GM18868 (cell line): ENCODE measurements at regions not wholly inside any gene's neighbourhood (a gene's known extent, or its start where the extent isn't known, plus 50 kb on each side); places are given as distances from the start of the nearest gene placed in this dataset.
A peak's percentile ranks its signal among the peaks of the same experiment; 100 is the strongest.
"Not testable (repeated sequence)": the region's sequence is repeated elsewhere in the genome, so short reads cannot be mapped to it uniquely, and the experiment has no call there.

Experiments
- ATAC-seq: cut with Tn5 transposase; IDR thresholded peaks from one replicate; pipeline ENCODE4 v1.9.1; 2021; ENCODE audit warnings: mild to moderate bottlenecking, moderate library complexity; ENCODE audit not compliant: unreplicated experiment

DNA sequence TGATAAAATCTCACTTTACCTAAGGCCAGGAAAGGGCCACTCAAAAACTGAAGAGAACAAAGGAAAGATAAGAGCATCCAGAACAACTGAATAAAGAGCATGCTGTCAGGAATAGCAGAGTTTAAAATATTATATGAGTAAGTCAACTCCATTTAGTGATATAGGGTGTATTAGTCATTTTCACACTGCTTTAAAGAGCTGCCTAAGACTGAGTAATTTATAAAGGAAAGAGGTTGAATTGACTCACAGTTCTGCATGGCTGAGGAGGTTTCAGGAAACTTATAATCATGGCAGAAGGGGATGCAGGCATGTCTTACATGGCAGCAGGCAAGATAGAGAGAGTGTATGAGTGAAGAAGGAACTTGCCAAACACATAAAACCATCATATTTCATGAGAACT is 778.0 kb upstream of the NECTIN3 start:
- no peak for ATAC-seq

DNA sequence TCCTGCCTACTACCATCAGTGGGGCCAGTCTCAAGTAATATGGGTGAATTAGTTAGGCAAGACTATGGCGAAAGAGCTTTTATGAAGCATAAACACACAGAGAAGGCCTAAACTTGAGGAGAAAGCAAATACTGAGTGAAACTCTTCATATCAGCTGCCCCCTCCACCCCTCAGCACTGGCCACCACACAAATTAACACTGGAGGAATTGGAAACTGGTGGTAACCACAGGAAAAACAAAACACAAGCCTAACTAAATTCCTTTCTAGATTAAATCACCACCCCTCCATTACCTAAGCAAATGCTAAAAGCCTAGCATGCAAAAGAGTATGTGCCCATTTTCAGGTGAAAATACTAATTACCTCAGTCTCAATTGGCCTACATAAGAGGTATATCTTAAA is 774.7 kb upstream of the NECTIN3 start:
- ATAC-seq = no peak

GRCh38 chr3:110301781-110302180 is 769.8 kb upstream of the NECTIN3 start:
- no peak for ATAC-seq

DNA sequence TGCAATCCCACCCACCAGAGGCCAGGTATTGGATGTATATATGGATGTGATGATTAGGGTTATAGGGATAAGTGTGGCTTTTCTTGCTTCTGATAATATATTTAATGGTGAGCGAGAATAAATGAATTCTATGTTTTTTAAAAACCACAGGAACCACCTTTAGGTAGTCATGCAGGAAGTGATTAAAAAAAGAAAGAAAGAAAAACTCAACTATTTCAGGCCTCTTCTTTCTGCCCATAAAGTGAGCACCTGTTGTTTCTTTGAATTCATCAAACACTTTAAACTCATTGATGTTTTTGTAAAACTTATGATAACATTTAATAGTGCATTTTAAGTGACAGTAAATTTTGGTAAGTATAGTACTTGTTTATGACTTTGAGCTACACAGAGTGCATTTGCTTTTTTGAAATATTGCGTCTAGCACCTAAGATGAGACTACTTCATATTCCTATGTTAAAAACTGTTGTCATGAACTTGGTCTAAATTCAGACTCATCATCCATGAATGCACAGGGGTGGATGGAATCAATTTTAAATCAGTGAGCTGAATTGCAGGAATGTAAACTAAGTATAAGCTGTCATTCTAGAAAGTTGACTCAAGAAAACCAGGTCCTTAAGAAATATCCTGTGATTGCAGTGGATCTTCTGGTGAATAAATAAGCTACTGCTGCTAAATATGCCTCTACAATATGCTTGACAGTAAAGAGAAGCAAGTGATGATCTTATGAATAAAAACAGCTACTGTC is 764.4 kb upstream of the NECTIN3 start:
- no peak for ATAC-seq

DNA sequence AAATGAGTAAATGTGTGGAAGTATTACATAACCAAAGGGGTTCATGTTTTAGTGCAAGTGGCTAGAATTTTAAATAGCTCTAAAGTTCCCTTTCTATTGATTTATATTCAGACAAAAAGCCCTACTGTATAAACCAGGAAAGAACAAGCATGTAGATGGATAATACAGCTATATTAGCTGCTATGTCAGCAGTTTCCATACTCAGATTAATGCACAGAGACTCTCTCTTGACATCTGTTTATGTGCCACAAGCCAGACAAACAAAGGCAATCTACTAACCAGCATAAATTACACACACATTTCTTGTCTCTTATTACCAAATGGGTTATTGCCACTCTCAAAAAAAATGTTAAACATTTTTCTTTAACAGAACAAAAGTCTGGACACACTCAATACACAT is 760.1 kb upstream of the NECTIN3 start:
- ATAC-seq = no peak

DNA sequence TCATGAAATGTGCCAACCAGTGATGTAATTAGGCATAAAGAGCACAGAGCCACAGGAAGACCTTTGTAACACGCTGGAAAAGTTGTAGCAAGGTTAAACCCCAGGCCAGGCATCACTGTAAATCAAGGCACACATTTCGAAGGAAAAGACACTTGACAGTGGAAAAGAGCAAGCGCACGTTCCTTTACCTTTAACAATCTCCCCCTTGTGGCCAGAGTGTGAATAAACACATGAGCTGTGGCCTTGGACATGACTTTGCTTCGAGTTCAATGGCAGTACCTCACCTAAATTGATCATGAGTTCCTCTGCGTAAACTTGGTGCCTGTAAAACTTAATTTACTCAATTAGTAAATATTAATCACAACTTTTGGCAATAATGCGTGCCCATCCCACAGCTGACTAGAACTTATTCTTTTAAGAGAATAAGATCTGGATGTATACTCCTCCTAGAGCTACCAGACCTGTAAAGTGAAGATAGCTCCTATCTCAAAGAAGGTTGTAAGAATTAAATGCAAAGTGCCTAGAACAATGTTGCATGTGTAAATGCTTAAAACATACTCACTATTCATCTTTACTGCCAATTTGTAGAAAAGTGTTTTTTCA is 757.0 kb upstream of the NECTIN3 start:
- ATAC-seq = peak; percentile 98

- ATAC-seq = no peak
Measured at GRCh38 chr3:110318108-110318507, 753.5 kb upstream of the NECTIN3 start.

DNA sequence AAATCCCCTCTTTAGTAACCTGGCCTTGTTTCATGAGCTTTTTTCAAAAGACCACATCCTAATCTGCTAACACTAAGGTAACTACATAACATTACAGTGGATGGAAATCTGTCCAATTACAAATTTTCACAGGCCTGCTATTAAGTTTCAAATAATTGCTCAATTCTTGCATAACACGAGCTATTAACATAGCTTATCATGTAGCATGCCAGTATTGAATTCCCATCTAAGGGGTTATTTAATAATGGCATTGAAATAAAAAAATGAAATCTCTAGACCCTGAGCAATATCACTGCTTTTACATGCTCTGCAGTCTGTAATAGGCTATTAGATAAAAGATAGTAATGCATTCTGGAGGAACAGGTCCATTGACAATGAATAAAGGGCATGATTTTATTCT is 748.3 kb upstream of the NECTIN3 start:
- ATAC-seq = no peak

GRCh38 chr3:110324171-110324705 is 747.4 kb upstream of the NECTIN3 start:
- no peak for ATAC-seq

DNA sequence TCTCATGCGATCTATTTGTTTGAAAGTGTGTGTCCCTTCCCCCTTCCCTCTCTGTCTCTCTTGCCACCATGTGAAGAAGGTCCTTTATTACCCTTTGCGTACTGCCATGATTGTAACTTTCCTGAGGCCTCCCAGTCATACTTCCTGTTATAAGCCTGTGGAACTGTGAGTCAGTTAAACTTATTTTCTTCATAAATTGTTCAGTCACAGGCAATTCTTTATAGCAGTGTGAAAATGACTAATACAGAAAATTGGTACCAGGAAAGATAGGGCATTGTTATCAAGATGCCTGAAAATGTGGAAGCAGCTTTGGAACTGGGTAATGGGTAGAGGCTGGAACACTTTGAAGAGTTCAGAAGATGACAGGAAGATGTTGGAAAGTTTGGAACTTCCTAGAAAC is 743.7 kb upstream of the NECTIN3 start:
- ATAC-seq = no peak

DNA sequence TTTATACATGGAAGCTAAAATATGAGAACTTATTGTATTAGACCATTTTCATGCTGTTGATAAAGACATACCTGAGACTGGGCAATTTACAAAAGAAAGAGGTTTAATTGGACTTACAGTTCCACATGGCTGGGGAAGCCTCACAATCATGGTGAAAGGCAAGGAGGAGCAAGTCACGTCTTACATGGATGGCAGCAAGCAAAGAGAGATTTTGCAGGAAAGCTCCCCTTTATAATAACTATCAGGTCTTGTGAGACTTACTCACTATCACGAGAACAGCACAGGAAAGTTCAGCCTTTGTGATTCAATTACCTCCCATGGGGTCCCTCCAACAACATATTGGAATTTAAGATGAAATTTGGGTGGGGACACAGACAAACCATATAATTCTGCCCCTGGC is 740.1 kb upstream of the NECTIN3 start:
- ATAC-seq = not testable (repeated sequence)

DNA sequence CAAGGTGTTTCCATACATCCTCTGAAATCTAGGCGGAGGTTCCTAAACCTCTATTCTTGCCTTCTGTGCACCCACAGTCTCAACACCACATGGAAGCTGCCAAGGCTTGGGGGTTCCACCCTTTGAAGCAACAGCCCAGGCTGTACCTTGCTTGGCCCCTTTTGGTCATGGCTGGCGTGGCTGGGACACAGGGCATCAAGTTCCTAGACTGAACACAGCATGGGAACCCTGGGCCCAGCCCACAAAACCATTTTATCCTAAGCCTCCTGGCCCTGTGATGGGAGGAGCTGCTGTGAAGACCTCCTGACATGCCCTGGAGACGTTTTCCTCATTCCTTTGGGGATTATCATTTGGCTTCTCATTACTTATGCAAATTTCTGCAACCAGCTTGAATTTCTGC is 739.0 kb upstream of the NECTIN3 start:
- no peak for ATAC-seq

- ATAC-seq = no peak
Measured at GRCh38 chr3:110341047-110341446, 730.6 kb upstream of the NECTIN3 start.

- no peak for ATAC-seq
Measured at GRCh38 chr3:110343376-110343775, 728.2 kb upstream of the NECTIN3 start.

GRCh38 chr3:110343945-110344344 is 727.7 kb upstream of the NECTIN3 start:
- ATAC-seq = no peak

GRCh38 chr3:110344487-110344886 is 727.1 kb upstream of the NECTIN3 start:
- no peak for ATAC-seq

DNA sequence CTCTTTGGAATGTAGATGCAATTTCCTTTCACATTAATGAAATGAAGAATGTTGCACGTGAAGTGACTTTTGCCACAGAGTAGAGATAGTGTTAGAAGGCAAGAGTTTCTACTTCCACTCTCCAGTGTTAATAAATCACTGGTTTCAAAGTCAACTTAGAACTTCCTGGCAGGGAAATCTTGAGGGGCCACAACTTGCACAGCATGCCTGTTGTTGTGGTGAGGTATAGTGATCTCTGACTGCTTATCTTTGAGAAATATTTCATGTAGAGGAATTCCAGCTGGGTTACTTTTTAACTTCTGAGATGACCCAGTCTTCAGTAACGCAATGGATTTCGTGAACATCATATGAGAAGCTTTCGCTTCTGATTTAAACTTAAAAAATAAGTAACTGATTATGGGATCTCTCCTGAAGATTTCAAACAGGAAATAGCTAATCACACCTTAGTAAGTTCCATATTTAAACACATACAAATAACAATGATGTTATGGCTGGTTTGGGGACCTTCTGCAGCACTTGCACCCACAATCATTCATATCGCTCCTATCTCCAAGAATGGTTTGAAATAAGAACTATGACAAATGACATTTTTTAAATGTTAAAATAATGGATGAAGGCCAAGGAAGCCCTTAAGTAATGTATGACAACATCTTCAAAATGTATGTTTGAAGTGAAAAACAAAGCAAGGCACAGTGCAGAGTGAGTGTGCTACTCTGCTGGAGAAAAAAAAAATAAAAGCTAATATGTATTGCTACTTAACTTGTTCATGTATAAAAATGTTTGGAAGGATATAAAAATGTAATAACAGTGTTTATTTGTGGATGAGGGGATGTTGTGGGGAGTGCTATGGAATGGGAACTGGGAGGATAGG is 726.5 kb upstream of the NECTIN3 start:
- no peak for ATAC-seq

GRCh38 chr3:110349295-110349694 is 722.3 kb upstream of the NECTIN3 start:
- ATAC-seq = no peak

DNA sequence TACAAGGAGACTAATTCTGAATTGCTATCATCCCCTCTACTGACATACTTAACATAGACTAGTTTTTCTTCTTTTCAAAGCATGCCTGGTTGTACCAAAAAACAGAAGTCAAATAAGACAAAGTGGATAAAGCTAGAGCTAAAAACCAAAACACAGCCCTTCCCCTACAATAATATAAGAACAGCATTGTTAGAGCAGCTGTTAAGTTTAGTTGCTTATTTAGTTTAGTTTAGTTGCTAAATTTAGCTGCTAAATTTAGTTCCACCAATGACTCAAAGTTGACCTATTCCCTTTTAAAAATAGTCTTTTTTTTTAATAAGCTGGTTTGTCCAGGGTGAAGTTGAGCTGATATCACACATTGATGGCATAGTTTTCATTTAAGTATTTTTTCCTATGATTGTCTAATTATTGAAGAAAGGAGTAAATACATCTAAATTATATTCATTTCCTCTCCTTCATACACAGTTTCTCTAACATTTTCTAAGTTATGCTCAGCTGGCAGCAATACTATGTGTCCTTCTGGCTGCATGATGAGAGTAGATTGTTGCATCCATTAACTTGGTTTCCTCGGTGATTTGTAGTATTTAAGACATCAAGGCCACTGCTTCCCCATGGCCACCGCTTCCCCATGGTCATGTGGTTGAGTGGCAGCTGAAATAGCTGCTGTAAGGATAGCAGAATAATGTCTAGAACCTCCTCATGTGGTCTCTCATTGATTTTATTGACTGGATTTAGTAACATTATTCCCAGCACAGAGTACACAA is 718.6 kb upstream of the NECTIN3 start:
- ATAC-seq = no peak

DNA sequence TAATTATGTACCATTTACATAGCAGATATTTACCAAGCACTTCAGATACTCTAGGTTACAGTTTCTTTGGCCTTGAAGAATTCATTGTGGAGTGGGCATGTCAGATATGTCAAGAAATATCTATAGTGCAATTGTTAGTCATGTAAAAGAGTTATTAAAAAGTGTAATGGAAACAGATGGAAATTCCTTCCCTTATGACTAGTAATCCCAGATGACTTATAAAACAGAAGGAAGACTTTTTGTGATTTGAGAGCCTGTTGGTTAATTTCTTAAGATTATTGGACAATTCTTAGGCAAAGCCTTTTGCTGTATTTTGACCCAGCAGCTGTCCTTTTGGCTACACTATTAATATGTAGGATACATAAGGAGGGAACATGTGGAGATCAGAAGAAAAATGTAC is 708.9 kb upstream of the NECTIN3 start:
- ATAC-seq = no peak

- not testable (repeated sequence) for ATAC-seq
Measured at GRCh38 chr3:110367289-110367688, 704.3 kb upstream of the NECTIN3 start.
